ENCODE measurements at regions not wholly inside any gene's neighbourhood (a gene's known extent, or its start where the extent isn't known, plus 50 kb on each side); places are given as distances from the start of the nearest gene placed in this dataset.

DNA sequence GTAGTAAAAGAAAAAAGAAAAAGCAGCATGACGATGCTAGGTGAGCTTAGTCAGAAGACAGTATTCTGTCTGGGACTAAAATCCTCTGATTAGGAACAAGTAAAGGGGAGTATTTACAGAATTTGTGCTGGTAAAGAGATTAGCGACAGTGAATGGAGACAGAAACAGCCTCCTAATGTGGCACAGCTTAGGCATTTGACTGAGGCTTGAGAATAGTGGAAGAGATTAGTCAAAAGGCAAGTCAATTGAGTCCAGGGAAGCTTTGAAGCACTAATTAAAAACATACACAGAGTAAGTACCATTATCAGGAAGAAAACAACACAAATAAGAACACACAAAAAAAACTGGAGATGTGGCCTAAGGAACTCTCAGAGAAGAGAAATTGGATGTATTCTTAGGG is 131.9 kb upstream of the CLEC14A start:
- Histone ChIP-seq H2BK15ac (ENCODE audit: low read depth, low read length) (no peak overlapping the region), H3K4me2 (ENCODE audit: low read depth, low read length) (no peak overlapping the region), H3K79me1 (ENCODE audit: low read depth in 1 of 2, low read length in 2 of 2) (no peaks in the 10 kb centered on the region), H2BK20ac (ENCODE audit: low read depth, low read length) (no peak overlapping the region), H4K20me1 (ENCODE audit: insufficient read depth, low read length) (no peaks in the 10 kb centered on the region), H4K8ac (ENCODE audit: low read depth in 2 of 2, low read length in 2 of 2) (no peak overlapping the region), H4K91ac (ENCODE audit: insufficient read depth, low read depth, low read length) (no peak overlapping the region), H3K27me3 (ENCODE audit: control insufficient read depth, insufficient read depth, low read length) (no peaks in the 10 kb centered on the region), H3K56ac (ENCODE audit: extremely low read depth, insufficient read depth, low read length) (no peak overlapping the region), H3K18ac (ENCODE audit: low read depth, low read length) (peak overlapping the region; percentile 48; the same call in 1 of the 2 replicates), H3K27ac (ENCODE audit: insufficient read depth, low read length) (no peak overlapping the region), H3K9ac (ENCODE audit: low read depth, low read length) (no peak overlapping the region), H3K4me1 (ENCODE audit: control insufficient read depth, insufficient read depth, low read length) (peaks cover 5% of the 10 kb centered on the region; the same call in 1 of the 2 replicates), H3K36me3 (ENCODE audit: control insufficient read depth, insufficient read depth, low read length) (no peaks in the 10 kb centered on the region), H3K4ac (ENCODE audit: low read depth, low read length) (no peak overlapping the region), H2AFZ (replicated peaks; ENCODE audit: low read length, poor library complexity) (no peak overlapping the region), H2AK9ac (replicated peaks; ENCODE audit: low read depth, low read length, poor library complexity) (no peak overlapping the region), H4K5ac (ENCODE audit: low read depth, low read length) (peak overlapping the region; percentile 7; the same call in 1 of the 2 replicates), H2AK5ac (ENCODE audit: low read depth, low read length) (no peak overlapping the region), H3K23ac (ENCODE audit: low read depth, low read length) (no peak overlapping the region), H3K9me3 (ENCODE audit: control insufficient read depth, insufficient read depth, low read length) (no peaks in the 10 kb centered on the region), H3K4me3 (ENCODE audit: insufficient read depth, low read depth, low read length) (no peak overlapping the region), H2BK120ac (ENCODE audit: low read depth, low read length) (no peak overlapping the region), H2BK5ac (ENCODE audit: low read depth, low read length, poor library complexity, severe bottlenecking) (no peak overlapping the region), H3K14ac (replicated peaks; ENCODE audit: low read depth, low read length) (no peak overlapping the region), H3K9me1 (ENCODE audit: insufficient read depth, low read length) (peaks cover 3% of the 10 kb centered on the region)
- POLR2A ChIA-PET (ENCODE audit: unreplicated experiment), result no interaction called here
- CTCF ChIA-PET, result no interaction called here
- intact Hi-C loops (cut with micrococcal nuclease), result no loop called here
- 43% methylated on average over 1 of the region's 2 CpGs; no CpG with 5 or more reads in 1 of the 2 experiments for WGBS, 2 experiments (ENCODE audit: extremely low coverage in 2 of 2, insufficient read length in 1 of 2)
- no TSS peak for BruUV-seq (replicated peaks)
- dilution Hi-C loops (cut with HindIII; ENCODE audit: low sequenced_read_pairs, unreplicated experiment), result no loop called here
- no peak for TF ChIP-seq BHLHE40 (IDR thresholded peaks at IDR 0.05; ENCODE audit: low read depth, low read length)
- TF ChIP-seq MAFK (IDR thresholded peaks at IDR 0.05; ENCODE audit: low read depth, low read length), result no peak
- TF ChIP-seq CEBPB (IDR thresholded peaks at IDR 0.05; ENCODE audit: low read depth, low read length), result no peak
- TF ChIP-seq RAD21 (IDR thresholded peaks at IDR 0.05; ENCODE audit: low read length), result no peak
- no peak for TF ChIP-seq MXI1 (IDR thresholded peaks at IDR 0.05; ENCODE audit: borderline replicate concordance, low read depth, low read length)
- no peak for TF ChIP-seq FOS (IDR thresholded peaks at IDR 0.05; ENCODE audit: low read depth, low read length)
- TF ChIP-seq NFE2L2 (IDR thresholded peaks at IDR 0.05; ENCODE audit: low read depth, low read length), result no peak
- TF ChIP-seq, protein P1, sequence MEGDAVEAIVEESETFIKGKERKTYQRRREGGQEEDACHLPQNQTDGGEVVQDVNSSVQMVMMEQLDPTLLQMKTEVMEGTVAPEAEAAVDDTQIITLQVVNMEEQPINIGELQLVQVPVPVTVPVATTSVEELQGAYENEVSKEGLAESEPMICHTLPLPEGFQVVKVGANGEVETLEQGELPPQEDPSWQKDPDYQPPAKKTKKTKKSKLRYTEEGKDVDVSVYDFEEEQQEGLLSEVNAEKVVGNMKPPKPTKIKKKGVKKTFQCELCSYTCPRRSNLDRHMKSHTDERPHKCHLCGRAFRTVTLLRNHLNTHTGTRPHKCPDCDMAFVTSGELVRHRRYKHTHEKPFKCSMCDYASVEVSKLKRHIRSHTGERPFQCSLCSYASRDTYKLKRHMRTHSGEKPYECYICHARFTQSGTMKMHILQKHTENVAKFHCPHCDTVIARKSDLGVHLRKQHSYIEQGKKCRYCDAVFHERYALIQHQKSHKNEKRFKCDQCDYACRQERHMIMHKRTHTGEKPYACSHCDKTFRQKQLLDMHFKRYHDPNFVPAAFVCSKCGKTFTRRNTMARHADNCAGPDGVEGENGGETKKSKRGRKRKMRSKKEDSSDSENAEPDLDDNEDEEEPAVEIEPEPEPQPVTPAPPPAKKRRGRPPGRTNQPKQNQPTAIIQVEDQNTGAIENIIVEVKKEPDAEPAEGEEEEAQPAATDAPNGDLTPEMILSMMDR (conservative IDR thresholded peaks at IDR 0.05; ENCODE audit: low read depth, low read length), result no peak
- TF ChIP-seq POLR2A (IDR thresholded peaks at IDR 0.05; ENCODE audit: low read depth, low read length), result no peak
- no peak for TF ChIP-seq RFX5 (IDR thresholded peaks at IDR 0.05; ENCODE audit: low read depth, low read length)
- in situ Hi-C loops (cut with MboI; ENCODE audit: low sequenced_read_pairs), result no loop called here
- ATAC-seq (ENCODE audit: low read depth) (no peak), DNase-seq (no peak)
